ENCODE measurements at regions not wholly inside any gene's neighbourhood (a gene's known extent, or its start where the extent isn't known, plus 50 kb on each side); places are given as distances from the start of the nearest gene placed in this dataset.

DNA sequence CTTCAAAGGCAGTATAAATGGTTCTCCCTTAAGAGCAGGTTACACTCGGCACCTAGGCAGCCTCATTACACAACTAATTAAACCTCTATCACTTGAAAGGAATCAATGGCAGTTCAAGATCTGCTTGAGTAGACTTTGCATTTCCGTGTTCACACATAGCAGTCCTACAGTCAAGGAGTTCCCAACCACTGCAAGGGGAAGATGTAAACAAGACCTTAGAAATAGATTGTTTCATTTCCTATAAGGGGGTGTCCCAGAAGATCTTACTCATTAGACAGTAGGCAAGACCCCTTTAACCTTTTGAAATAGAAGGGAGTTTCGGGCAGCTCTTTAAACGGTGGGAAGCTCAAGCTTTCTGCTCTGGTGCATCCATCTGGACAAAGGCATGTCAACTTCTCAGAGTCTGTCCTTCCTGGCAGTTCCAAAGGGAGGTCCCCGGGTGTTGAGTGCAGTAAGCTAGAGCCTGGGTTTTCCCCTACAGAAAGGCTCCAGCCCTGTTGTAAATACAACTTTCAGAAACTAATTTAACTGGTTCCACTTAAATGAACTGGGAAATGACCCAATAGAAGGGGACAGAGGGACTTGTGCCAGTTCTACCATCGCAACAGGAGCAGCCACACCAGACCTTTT lies 150.8 kb downstream of the RBMX2 start:
- no peak overlapping the region for H3K27ac Mint-ChIP-seq
- H3K27me3 Mint-ChIP-seq: peaks cover 19% of the 10 kb centered on the region
- no peaks in the 10 kb centered on the region for H3K4me1 Mint-ChIP-seq (ENCODE audit: low read depth)
- Histone ChIP-seq H3K4me1 (ENCODE audit: insufficient read depth, low read length) (no peaks in the 10 kb centered on the region), H3K36me3 (ENCODE audit: insufficient read depth, low read length) (no peaks in the 10 kb centered on the region), H3K27ac (ENCODE audit: low read depth in 1 of 2, low read length in 2 of 2) (no peak overlapping the region), H3K9me3 (ENCODE audit: control insufficient read depth in 1 of 2, insufficient read depth in 1 of 2, low read length in 2 of 2) (no peaks in the 10 kb centered on the region), H3K27me3 (ENCODE audit: control insufficient read depth in 1 of 2, insufficient read depth in 2 of 2, low read length in 2 of 2) (peaks cover 0 to 4% of the 10 kb centered on the region in 2 experiments), H3K4me3 (ENCODE audit: low read length) (no peak overlapping the region)
- intact Hi-C loops (cut with DNase I, micrococcal nuclease): no loop called here
- TF ChIP-seq, protein P1, sequence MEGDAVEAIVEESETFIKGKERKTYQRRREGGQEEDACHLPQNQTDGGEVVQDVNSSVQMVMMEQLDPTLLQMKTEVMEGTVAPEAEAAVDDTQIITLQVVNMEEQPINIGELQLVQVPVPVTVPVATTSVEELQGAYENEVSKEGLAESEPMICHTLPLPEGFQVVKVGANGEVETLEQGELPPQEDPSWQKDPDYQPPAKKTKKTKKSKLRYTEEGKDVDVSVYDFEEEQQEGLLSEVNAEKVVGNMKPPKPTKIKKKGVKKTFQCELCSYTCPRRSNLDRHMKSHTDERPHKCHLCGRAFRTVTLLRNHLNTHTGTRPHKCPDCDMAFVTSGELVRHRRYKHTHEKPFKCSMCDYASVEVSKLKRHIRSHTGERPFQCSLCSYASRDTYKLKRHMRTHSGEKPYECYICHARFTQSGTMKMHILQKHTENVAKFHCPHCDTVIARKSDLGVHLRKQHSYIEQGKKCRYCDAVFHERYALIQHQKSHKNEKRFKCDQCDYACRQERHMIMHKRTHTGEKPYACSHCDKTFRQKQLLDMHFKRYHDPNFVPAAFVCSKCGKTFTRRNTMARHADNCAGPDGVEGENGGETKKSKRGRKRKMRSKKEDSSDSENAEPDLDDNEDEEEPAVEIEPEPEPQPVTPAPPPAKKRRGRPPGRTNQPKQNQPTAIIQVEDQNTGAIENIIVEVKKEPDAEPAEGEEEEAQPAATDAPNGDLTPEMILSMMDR (IDR thresholded peaks at IDR 0.05): no peak
- no peaks in the 10 kb centered on the region for H3K9me3 Mint-ChIP-seq
- POLR2A ChIA-PET: no interaction called here
- DNase-seq (no peak), ATAC-seq (ENCODE audit: poor library complexity) (no peak)
- no peak overlapping the region for H3K4me3 Mint-ChIP-seq
- CTCF ChIA-PET: interaction anchor here (1.4 kb wide), 1 partner anchor 13 kb away, joined by 3 read pairs; no protein-coding TSS in a partner anchor
- no peaks in the 10 kb centered on the region for H3K36me3 Mint-ChIP-seq (ENCODE audit: low read depth)

DNA sequence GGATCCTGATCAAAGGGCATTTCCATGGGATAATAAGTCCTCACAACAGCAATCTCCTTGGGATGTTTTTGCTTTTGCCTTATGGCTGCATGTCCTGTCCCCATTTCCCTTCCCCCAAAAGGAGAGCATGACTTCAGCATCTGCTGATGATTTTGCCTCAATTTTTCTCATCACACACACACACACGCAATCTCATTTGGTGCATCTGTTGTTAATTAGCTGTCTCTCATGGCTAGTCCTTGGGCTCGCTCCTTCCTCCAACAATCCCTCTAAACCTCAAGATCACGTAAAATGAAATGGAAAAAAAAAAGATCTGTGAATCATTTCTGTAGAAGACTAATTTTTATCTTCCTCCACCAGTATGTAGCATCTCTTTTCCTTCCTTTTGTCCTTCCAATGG lies 153.6 kb downstream of the RBMX2 start:
- Histone ChIP-seq H3K27me3 (ENCODE audit: control insufficient read depth in 1 of 2, insufficient read depth in 2 of 2, low read length in 2 of 2) (peaks cover 0 to 4% of the 10 kb centered on the region in 2 experiments), H3K9me3 (ENCODE audit: control insufficient read depth in 1 of 2, insufficient read depth in 1 of 2, low read length in 2 of 2) (no peaks in the 10 kb centered on the region), H3K4me1 (ENCODE audit: insufficient read depth, low read length) (no peaks in the 10 kb centered on the region), H3K4me3 (ENCODE audit: low read length) (no peak overlapping the region), H3K27ac (ENCODE audit: low read depth in 1 of 2, low read length in 2 of 2) (no peak overlapping the region), H3K36me3 (ENCODE audit: insufficient read depth, low read length) (no peaks in the 10 kb centered on the region)
- H3K4me1 Mint-ChIP-seq (ENCODE audit: low read depth): no peaks in the 10 kb centered on the region
- H3K36me3 Mint-ChIP-seq (ENCODE audit: low read depth): no peaks in the 10 kb centered on the region
- no peak overlapping the region for H3K27ac Mint-ChIP-seq
- ChIA-PET POLR2A (no interaction called here), CTCF (no interaction called here)
- intact Hi-C loops (cut with DNase I, micrococcal nuclease): no loop called here
- ATAC-seq (ENCODE audit: poor library complexity) (no peak), DNase-seq (no peak)
- H3K4me3 Mint-ChIP-seq: no peak overlapping the region
- H3K27me3 Mint-ChIP-seq: peaks cover 11% of the 10 kb centered on the region
- H3K9me3 Mint-ChIP-seq: no peaks in the 10 kb centered on the region
- TF ChIP-seq, protein P1 (IDR thresholded peaks at IDR 0.05): no peak

DNA sequence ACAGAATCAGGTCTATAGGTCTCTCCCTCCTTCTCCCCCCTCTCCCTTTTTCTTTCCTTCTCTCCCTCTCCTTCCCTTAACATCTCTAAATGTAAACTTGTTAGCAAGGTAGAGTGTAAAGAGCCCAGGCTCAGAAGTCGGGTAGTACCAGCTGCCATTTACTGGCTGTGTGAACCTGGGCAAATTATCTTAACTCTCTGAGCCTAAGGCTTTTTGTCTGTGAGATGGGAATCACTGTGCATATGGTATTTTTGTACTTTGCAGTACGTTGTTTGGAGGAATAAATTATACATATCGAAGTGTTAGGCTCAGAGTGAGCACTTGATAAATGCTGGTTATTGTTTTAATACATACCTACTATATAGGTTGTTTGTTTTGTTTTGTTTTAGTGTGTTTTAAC lies 154.0 kb downstream of the RBMX2 start:
- CTCF ChIA-PET: no interaction called here
- no peaks in the 10 kb centered on the region for H3K9me3 Mint-ChIP-seq
- intact Hi-C loops (cut with DNase I, micrococcal nuclease): no loop called here
- H3K4me3 ChIP-seq (ENCODE audit: low read length): no peak overlapping the region
- no peaks in the 10 kb centered on the region for H3K36me3 ChIP-seq (ENCODE audit: insufficient read depth, low read length)
- no peaks in the 10 kb centered on the region for H3K36me3 Mint-ChIP-seq (ENCODE audit: low read depth)
- H3K27ac ChIP-seq (ENCODE audit: low read depth in 1 of 2, low read length in 2 of 2): no peak overlapping the region
- H3K27me3 Mint-ChIP-seq: peaks cover 9% of the 10 kb centered on the region
- H3K9me3 ChIP-seq (ENCODE audit: control insufficient read depth in 1 of 2, insufficient read depth in 1 of 2, low read length in 2 of 2): no peaks in the 10 kb centered on the region
- TF ChIP-seq, protein P1 (IDR thresholded peaks at IDR 0.05): no peak
- POLR2A ChIA-PET: no interaction called here
- H3K4me1 Mint-ChIP-seq (ENCODE audit: low read depth): no peaks in the 10 kb centered on the region
- ATAC-seq (ENCODE audit: poor library complexity): no peak
- DNase-seq: no peak
- no peaks in the 10 kb centered on the region for H3K4me1 ChIP-seq (ENCODE audit: insufficient read depth, low read length)
- no peak overlapping the region for H3K27ac Mint-ChIP-seq
- no peak overlapping the region for H3K4me3 Mint-ChIP-seq
- H3K27me3 ChIP-seq (ENCODE audit: control insufficient read depth in 1 of 2, insufficient read depth in 2 of 2, low read length in 2 of 2): peaks cover 0 to 4% of the 10 kb centered on the region in 2 experiments
